Right lobe of liver (tissue), 4 donors: ENCODE measurements at regions not wholly inside any gene's neighbourhood (a gene's known extent, or its start where the extent isn't known, plus 50 kb on each side); places are given as distances from the start of the nearest gene placed in this dataset.

Experiments used
- POLR2A ChIP-seq: fragments of 450-650 bp; IDR thresholded peaks from one replicate; pipeline ENCODE4 v1.6.1; 2017; ENCODE audit warnings: antibody characterized with exemption, mild to moderate bottlenecking
- TF ChIP-seq, protein P1 (sequence below), 4 donors: fragments of 200-600 bp in 3 of 4; fragments of 450-650 bp in 1 of 4; IDR thresholded peaks; one replicate each; pipeline versions ENCODE4 v1.5.1 to v1.8.0; 2016 to 2022; ENCODE audit warnings: antibody characterized with exemption in 4 of 4, mild to moderate bottlenecking in 2 of 4
- donor health status: DM: no; HTN: no; CAD: no.
- donor health status: DM: no; HTN: no; CAD: no.
- donor health status: DM: no; HTN: yes; CAD: no.

DNA sequence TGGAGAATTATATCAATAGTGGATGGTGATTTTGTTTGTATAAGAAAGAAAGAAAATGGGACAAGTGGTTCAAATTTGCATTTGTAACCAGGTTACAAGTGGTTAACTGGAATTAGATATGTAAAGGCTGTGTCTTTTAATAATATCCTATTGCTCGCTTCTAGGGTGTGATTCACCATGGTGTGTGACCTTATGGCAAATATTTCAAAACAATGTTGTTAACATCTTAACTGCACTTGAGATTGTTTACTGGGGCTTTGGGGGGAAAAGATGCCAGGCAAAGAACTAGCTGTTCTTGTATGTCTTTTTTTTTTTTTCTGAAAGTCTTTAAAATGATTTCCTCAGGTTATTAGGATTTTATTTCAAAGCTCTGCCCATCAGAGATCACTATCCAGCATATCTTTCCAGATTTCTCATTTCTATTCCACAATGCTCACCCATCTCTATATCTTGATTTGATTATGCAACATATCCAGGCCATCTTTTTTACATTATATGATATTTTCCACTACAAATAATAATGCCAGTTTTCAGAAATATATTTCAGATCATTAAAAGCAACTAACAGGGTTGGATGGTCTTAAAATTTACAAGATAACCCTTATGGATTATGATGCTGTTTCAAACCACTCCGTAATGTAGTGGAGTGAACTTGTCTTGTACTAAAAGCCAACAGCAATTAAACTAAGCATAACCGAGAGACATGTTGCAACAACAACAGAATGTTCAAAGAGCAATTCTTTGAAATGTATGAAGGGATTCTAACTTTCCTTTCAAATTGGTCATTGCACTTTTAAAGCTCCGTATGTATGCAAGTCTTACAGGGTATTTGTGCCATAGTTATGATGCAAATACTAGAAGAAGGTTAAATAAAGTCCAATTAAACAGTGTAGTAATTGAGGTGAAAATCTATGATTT lies 341.5 kb upstream of the ETAA1 start:
- TF ChIP-seq POLR2A, result no peak
- TF ChIP-seq, protein P1, sequence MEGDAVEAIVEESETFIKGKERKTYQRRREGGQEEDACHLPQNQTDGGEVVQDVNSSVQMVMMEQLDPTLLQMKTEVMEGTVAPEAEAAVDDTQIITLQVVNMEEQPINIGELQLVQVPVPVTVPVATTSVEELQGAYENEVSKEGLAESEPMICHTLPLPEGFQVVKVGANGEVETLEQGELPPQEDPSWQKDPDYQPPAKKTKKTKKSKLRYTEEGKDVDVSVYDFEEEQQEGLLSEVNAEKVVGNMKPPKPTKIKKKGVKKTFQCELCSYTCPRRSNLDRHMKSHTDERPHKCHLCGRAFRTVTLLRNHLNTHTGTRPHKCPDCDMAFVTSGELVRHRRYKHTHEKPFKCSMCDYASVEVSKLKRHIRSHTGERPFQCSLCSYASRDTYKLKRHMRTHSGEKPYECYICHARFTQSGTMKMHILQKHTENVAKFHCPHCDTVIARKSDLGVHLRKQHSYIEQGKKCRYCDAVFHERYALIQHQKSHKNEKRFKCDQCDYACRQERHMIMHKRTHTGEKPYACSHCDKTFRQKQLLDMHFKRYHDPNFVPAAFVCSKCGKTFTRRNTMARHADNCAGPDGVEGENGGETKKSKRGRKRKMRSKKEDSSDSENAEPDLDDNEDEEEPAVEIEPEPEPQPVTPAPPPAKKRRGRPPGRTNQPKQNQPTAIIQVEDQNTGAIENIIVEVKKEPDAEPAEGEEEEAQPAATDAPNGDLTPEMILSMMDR (IDR thresholded peaks at IDR 0.05), result no peak
